Calu3 (cell line): ENCODE measurements at regions not wholly inside any gene's neighbourhood (a gene's known extent, or its start where the extent isn't known, plus 50 kb on each side); places are given as distances from the start of the nearest gene placed in this dataset.

Source experiments
- BruUV-seq: library from RNA; stranded (reverse); fragments of 400-500 nt; replicated peaks from 2 replicates; lab custom pipeline; 2021; lab: Mats Ljungman, UMichigan
- CTCF ChIA-PET: fragments of 300-600 bp; sonication (Branson Sonifier 250); formaldehyde crosslinking; loops from one replicate; lab custom pipeline; 2022; ENCODE audit warnings: antibody characterized with exemption; lab: Charles Lee
- DNase-seq: peaks from one replicate; pipeline ENCODE4 v3.0.0; 2022
- H3K27ac Mint-ChIP-seq: one replicate; pipeline ENCODE4 v1.8.0; 2022; ENCODE audit warnings: mixed read lengths; ENCODE audit not compliant: unreplicated experiment
- H3K27me3 Mint-ChIP-seq: one replicate; pipeline ENCODE4 v1.8.0; 2022; ENCODE audit warnings: mixed read lengths; ENCODE audit not compliant: unreplicated experiment
- H3K36me3 Mint-ChIP-seq: one replicate; pipeline ENCODE4 v1.8.0; 2022; ENCODE audit warnings: mild to moderate bottlenecking, moderate library complexity, mixed read lengths; ENCODE audit not compliant: insufficient read depth, unreplicated experiment
- H3K4me1 Mint-ChIP-seq: one replicate; pipeline ENCODE4 v1.8.0; 2022; ENCODE audit warnings: mild to moderate bottlenecking, low read depth, mixed read lengths; ENCODE audit not compliant: unreplicated experiment
- H3K4me3 Mint-ChIP-seq: one replicate; pipeline ENCODE4 v1.8.0; 2022; ENCODE audit warnings: mild to moderate bottlenecking, low read depth, moderate library complexity, mixed read lengths; ENCODE audit not compliant: unreplicated experiment
- H3K9me3 Mint-ChIP-seq: one replicate; pipeline ENCODE4 v1.8.0; 2022; ENCODE audit warnings: low read depth, mixed read lengths; ENCODE audit not compliant: unreplicated experiment
- CTCF ChIP-seq: fragments of 200-600 bp; IDR thresholded peaks from one replicate; pipeline ENCODE4 v1.8.0; 2022; ENCODE audit warnings: antibody characterized with exemption; ENCODE audit not compliant: unreplicated experiment
- intact Hi-C: fragments of 100-400 bp; cut with micrococcal nuclease; formaldehyde crosslinking; loops from one replicate; pipeline ENCODE4 v1.10.0; 2022; ENCODE audit not compliant: unreplicated experiment

GRCh38 chr5:89276566-89277305 lies 393.8 kb upstream of the MEF2C start:
- H3K36me3 Mint-ChIP-seq: no peaks in the 10 kb centered on the region
- intact Hi-C loops: no loop called here
- no peak for DNase-seq
- no TSS peak for BruUV-seq
- H3K27me3 Mint-ChIP-seq: no peaks in the 10 kb centered on the region
- no peaks in the 10 kb centered on the region for H3K4me1 Mint-ChIP-seq
- H3K27ac Mint-ChIP-seq: no peak overlapping the region
- H3K4me3 Mint-ChIP-seq: no peak overlapping the region
- TF ChIP-seq CTCF: no peak
- CTCF ChIA-PET: no interaction called here
- peaks cover 2% of the 10 kb centered on the region for H3K9me3 Mint-ChIP-seq

- DNase-seq: no peak
- no TSS peak for BruUV-seq
- no peak for TF ChIP-seq CTCF
- H3K36me3 Mint-ChIP-seq: no peaks in the 10 kb centered on the region
- CTCF ChIA-PET: no interaction called here
- no peak overlapping the region for H3K27ac Mint-ChIP-seq
- H3K4me3 Mint-ChIP-seq: no peak overlapping the region
- intact Hi-C loops: no loop called here
- H3K9me3 Mint-ChIP-seq: peaks cover 2% of the 10 kb centered on the region
- H3K27me3 Mint-ChIP-seq: no peaks in the 10 kb centered on the region
- no peaks in the 10 kb centered on the region for H3K4me1 Mint-ChIP-seq
Observed at GRCh38 chr5:89275066-89275855, 392.3 kb upstream of the MEF2C start.

- no peak for TF ChIP-seq CTCF
- Mint-ChIP-seq H3K4me1 (peaks cover 4% of the 10 kb centered on the region), H3K27ac (no peak overlapping the region), H3K9me3 (peaks cover 2% of the 10 kb centered on the region), H3K4me3 (no peak overlapping the region), H3K36me3 (no peaks in the 10 kb centered on the region), H3K27me3 (no peaks in the 10 kb centered on the region)
- BruUV-seq: no TSS peak
- intact Hi-C loops: no loop called here
- no peak for DNase-seq
- CTCF ChIA-PET: no interaction called here
Observed at GRCh38 chr5:89273289-89273688, 390.3 kb upstream of the MEF2C start.

GRCh38 chr5:89270901-89271300 lies 387.9 kb upstream of the MEF2C start:
- intact Hi-C loops: no loop called here
- no peak for TF ChIP-seq CTCF
- no peak for DNase-seq
- no peak overlapping the region for H3K4me3 Mint-ChIP-seq
- peaks cover 6% of the 10 kb centered on the region for H3K4me1 Mint-ChIP-seq
- no TSS peak for BruUV-seq
- peaks cover 2% of the 10 kb centered on the region for H3K9me3 Mint-ChIP-seq
- CTCF ChIA-PET: interaction anchor here (0.8 kb wide), 1 partner anchor 120 kb away, joined by 6 read pairs; no protein-coding TSS in a partner anchor
- H3K27ac Mint-ChIP-seq: no peak overlapping the region
- no peaks in the 10 kb centered on the region for H3K27me3 Mint-ChIP-seq
- no peaks in the 10 kb centered on the region for H3K36me3 Mint-ChIP-seq
